Gastroesophageal sphincter (tissue), 4 donors: ENCODE measurements at regions not wholly inside any gene's neighbourhood (a gene's known extent, or its start where the extent isn't known, plus 50 kb on each side); places are given as distances from the start of the nearest gene placed in this dataset.

Experiments used
- ATAC-seq: fragments of 150-250 bp; one replicate; pipeline ENCODE4 v1.9.1; 2016; ENCODE audit warnings: mild to moderate bottlenecking, moderate library complexity
- H3K27ac ChIP-seq, 4 donors: fragments of 200-600 bp; sonication (generic) in 3 of 4; 1 replicate in 3 of 4; 2 replicates in 1 of 4; pipeline ENCODE4 v1.5.1; 2016 to 2019
- H3K27me3 ChIP-seq: fragments of 200-600 bp; sonication (generic); one replicate; pipeline ENCODE4 v1.5.1; 2019
- H3K36me3 ChIP-seq, 2 donors: fragments of 200-600 bp; sonication (generic); one replicate each; pipeline ENCODE4 v1.5.1; 2019; ENCODE audit warnings: control low read depth in 1 of 2
- H3K4me1 ChIP-seq, 3 donors: fragments of 200-600 bp; sonication (generic); 1 replicate in 2 of 3; 2 replicates in 1 of 3; pipeline ENCODE4 v1.5.1; 2016 to 2019; ENCODE audit warnings: control low read depth in 2 of 3
- H3K4me3 ChIP-seq, 2 donors: fragments of 200-600 bp; sonication (generic); one replicate each; pipeline ENCODE4 v1.5.1; 2019; ENCODE audit warnings: mild to moderate bottlenecking in 1 of 2, moderate library complexity in 1 of 2
- H3K9me3 ChIP-seq, 3 donors: fragments of 200-600 bp; sonication (generic); one replicate each; pipeline ENCODE4 v1.5.1; 2017 to 2019; ENCODE audit warnings: control low read depth in 2 of 3
- EP300 ChIP-seq: sonication (generic); formaldehyde crosslinking; IDR thresholded peaks from one replicate; pipeline ENCODE4 v1.6.1; 2017; ENCODE audit warnings: antibody characterized with exemption, mild to moderate bottlenecking
- POLR2A ChIP-seq, 2 donors: fragments of 450-650 bp; IDR thresholded peaks; one replicate each; pipeline ENCODE4 v1.6.1; 2017; ENCODE audit warnings: antibody characterized with exemption in 2 of 2, mild to moderate bottlenecking in 2 of 2, moderate library complexity in 1 of 2
- POLR2AphosphoS5 ChIP-seq: sonication (generic); formaldehyde crosslinking; IDR thresholded peaks from one replicate; pipeline ENCODE4 v1.6.1; 2017; ENCODE audit warnings: antibody characterized with exemption
- WGBS, 2 donors: methylation state at CpG; one replicate each; pipeline ENCODE4 v1.1.5; 2018; ENCODE audit warnings: low coverage in 1 of 2; 5-methylcytosine and 5-hydroxymethylcytosine counted together
- TF ChIP-seq, protein P1 (sequence below), 4 experiments: fragments of 200-600 bp in 2 of 4; fragments of 450-650 bp in 2 of 4; sonication (generic) in 1 of 4; IDR thresholded peaks; one replicate each; pipeline ENCODE4 v1.5.1; 2017 to 2019; ENCODE audit warnings: antibody characterized with exemption in 4 of 4, mild to moderate bottlenecking in 2 of 4, moderate library complexity in 2 of 4

DNA sequence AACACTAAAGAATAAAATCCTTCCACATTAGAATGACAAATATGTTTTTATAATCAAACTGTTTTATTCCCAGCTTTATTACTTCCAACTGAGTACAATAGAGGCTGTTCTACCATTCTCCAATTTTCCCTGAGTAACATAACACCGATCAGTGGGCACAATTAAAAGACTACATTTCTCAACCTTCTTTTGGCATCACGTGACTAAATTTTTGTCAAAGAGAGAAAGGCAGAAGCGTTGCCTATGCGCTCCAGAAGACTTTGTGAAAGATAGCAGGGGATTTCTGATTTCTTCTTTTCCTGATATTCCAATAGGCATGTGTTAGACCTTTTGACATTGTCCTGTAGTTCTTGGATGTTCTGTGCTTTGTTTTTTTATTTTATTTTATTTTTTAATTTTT is 1705.6 kb upstream of the PCDH7 start:
- H3K9me3 ChIP-seq = peaks cover 0 to 3% (median 0%) of the 10 kb centered on the region in 3 donors
- no peak for TF ChIP-seq POLR2AphosphoS5
- TF ChIP-seq, protein P1, sequence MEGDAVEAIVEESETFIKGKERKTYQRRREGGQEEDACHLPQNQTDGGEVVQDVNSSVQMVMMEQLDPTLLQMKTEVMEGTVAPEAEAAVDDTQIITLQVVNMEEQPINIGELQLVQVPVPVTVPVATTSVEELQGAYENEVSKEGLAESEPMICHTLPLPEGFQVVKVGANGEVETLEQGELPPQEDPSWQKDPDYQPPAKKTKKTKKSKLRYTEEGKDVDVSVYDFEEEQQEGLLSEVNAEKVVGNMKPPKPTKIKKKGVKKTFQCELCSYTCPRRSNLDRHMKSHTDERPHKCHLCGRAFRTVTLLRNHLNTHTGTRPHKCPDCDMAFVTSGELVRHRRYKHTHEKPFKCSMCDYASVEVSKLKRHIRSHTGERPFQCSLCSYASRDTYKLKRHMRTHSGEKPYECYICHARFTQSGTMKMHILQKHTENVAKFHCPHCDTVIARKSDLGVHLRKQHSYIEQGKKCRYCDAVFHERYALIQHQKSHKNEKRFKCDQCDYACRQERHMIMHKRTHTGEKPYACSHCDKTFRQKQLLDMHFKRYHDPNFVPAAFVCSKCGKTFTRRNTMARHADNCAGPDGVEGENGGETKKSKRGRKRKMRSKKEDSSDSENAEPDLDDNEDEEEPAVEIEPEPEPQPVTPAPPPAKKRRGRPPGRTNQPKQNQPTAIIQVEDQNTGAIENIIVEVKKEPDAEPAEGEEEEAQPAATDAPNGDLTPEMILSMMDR (IDR thresholded peaks at IDR 0.05) = no peak
- no peak for TF ChIP-seq EP300
- no peak for TF ChIP-seq POLR2A (IDR thresholded peaks at IDR 0.05)
- no peaks in the 10 kb centered on the region for H3K27me3 ChIP-seq
- H3K4me3 ChIP-seq = no peak overlapping the region
- H3K36me3 ChIP-seq = no peaks in the 10 kb centered on the region
- H3K4me1 ChIP-seq = no peaks in the 10 kb centered on the region
- H3K27ac ChIP-seq = no peak overlapping the region
- 85 to 96% methylated on average over 4 of the region's 4 CpGs for WGBS, 2 donors
- ATAC-seq = no peak

DNA sequence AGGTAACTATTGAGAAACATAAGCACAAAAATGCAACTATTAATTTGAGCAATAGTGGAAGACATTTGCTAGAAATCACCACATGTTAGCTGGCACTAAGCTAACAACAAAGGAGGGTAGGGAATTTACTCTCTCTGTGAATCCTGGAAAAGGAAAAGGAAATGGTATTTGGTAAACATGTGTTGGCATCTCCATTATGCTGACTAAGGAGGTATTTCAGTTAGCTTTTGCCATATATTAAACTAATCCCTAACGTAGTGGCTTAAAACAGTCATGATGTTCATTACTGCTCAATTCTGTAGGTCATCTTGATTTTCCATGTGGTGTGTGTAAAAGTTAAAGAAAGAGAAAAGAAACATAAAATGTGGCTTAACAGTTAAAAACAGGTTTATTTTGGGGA is 1686.5 kb upstream of the PCDH7 start:
- Histone ChIP-seq H3K4me1 (no peaks in the 10 kb centered on the region), H3K36me3 (no peaks in the 10 kb centered on the region), H3K4me3 (no peak overlapping the region), H3K9me3 (no peaks in the 10 kb centered on the region), H3K27me3 (no peaks in the 10 kb centered on the region), H3K27ac (no peak overlapping the region)
- TF ChIP-seq EP300 (no peak), POLR2AphosphoS5 (no peak), POLR2A (IDR thresholded peaks at IDR 0.05) (no peak)
- TF ChIP-seq, protein P1 (IDR thresholded peaks at IDR 0.05) = no peak
- WGBS, 2 donors = 59 to 100% methylated on average over 1 of the region's 1 CpG
- no peak for ATAC-seq

DNA sequence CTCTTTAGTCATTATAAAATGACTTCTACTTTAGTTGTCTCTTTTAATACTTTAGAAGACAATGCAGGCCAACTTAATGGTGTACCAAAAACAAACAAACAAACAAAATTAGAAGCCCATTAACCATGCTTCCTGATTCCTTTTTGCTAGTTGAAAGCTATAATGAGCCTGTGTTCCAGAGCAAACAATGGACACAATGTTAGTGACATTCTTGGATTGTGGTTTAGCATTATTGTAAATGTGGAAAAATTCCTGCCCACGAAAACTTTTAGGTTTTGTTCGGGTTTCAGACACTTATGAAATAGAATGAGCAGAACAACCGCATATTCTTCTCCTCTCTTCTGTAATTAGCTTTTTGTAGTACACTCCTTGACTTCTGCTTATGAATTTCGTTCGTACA is 1682.7 kb upstream of the PCDH7 start:
- Histone ChIP-seq H3K27ac (no peak overlapping the region), H3K27me3 (no peaks in the 10 kb centered on the region), H3K9me3 (no peaks in the 10 kb centered on the region), H3K36me3 (no peaks in the 10 kb centered on the region), H3K4me3 (no peak overlapping the region), H3K4me1 (no peaks in the 10 kb centered on the region)
- WGBS, 2 donors = 82 to 93% methylated on average over 3 to 5 of the region's 5 CpGs
- ATAC-seq = no peak
- no peak for TF ChIP-seq EP300
- no peak for TF ChIP-seq POLR2A (IDR thresholded peaks at IDR 0.05)
- TF ChIP-seq POLR2AphosphoS5 = no peak
- TF ChIP-seq, protein P1 (IDR thresholded peaks at IDR 0.05) = no peak

DNA sequence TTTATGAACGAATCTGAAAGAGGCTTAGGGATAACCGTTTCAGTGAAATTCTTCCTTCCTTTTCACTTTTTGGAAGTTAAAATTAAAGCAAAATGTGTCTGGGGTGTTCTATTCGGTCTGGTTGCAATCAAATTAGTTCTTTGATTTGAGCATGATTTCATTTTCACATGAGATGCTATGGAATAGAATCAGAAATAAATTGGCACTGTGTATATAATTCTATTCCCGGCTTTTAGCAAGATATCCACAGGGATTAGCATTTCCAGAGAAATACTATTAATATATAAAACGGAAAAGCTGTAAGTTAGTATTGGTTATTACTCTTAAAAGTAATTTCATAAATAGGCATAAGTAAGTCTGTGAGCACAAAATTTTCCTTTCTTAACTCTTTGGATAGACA is 1676.8 kb upstream of the PCDH7 start:
- Histone ChIP-seq H3K9me3 (no peaks in the 10 kb centered on the region), H3K27ac (no peak overlapping the region), H3K4me1 (no peaks in the 10 kb centered on the region), H3K4me3 (no peak overlapping the region), H3K36me3 (no peaks in the 10 kb centered on the region), H3K27me3 (no peaks in the 10 kb centered on the region)
- ATAC-seq = no peak
- 73 to 76% methylated on average over 5 of the region's 5 CpGs for WGBS, 2 donors
- TF ChIP-seq POLR2AphosphoS5 (no peak), POLR2A (IDR thresholded peaks at IDR 0.05) (no peak), EP300 (no peak)
- TF ChIP-seq, protein P1 (IDR thresholded peaks at IDR 0.05) = no peak

DNA sequence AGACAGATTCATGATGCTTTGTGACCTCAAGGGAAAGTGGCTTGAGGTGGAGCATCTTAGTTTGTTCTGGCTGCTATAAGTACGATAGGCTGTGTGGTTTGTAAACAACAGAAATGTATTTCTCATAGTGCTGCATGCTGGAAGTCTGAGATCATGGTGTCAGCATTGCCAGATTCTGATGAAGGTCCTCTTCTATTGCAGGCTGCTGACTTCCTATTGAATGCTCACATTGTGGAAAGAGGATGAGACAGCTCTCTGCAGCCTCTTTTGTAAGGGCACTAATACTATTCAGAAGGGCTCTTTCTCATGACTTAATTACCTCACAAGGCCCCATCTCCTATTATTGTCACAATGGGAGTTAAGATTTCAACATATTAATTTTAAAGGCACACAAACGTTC is 1674.0 kb upstream of the PCDH7 start:
- no peak for TF ChIP-seq EP300
- no peak for TF ChIP-seq POLR2AphosphoS5
- TF ChIP-seq POLR2A (IDR thresholded peaks at IDR 0.05) = no peak
- TF ChIP-seq, protein P1 (IDR thresholded peaks at IDR 0.05) = no peak
- H3K4me1 ChIP-seq = no peaks in the 10 kb centered on the region
- 29% methylated on average over 2 of the region's 2 CpGs; no CpG with 5 or more reads in 1 of the 2 donors for WGBS, 2 donors
- H3K27me3 ChIP-seq = no peaks in the 10 kb centered on the region
- no peak overlapping the region for H3K4me3 ChIP-seq
- ATAC-seq = no peak
- no peak overlapping the region for H3K27ac ChIP-seq
- no peaks in the 10 kb centered on the region for H3K9me3 ChIP-seq
- no peaks in the 10 kb centered on the region for H3K36me3 ChIP-seq
